CD14-positive monocyte (primary cell): ENCODE measurements at regions not wholly inside any gene's neighbourhood (a gene's known extent, or its start where the extent isn't known, plus 50 kb on each side); places are given as distances from the start of the nearest gene placed in this dataset.

Source experiments
- DNase-seq, 3 donors: peaks; one replicate each; pipeline ENCODE4 v3.0.0-alpha.2; 2011 to 2022
- H2AFZ ChIP-seq: 2 replicates; pipeline ENCODE4 v1.6.0; 2012; ENCODE audit warnings: mild to moderate bottlenecking, low read depth, low read length, inconsistent platforms; ENCODE audit not compliant: insufficient read depth, poor library complexity, severe bottlenecking
- H3K27ac ChIP-seq, 2 donors: 1 replicate in 1 of 2; 2 replicates in 1 of 2; pipeline ENCODE4 v1.5.1; 2012 to 2013; ENCODE audit warnings: low read length in 2 of 2, control low read depth in 1 of 2, inconsistent platforms in 1 of 2, low read depth in 1 of 2, mild to moderate bottlenecking in 1 of 2
- H3K27me3 ChIP-seq, 2 donors: one replicate each; pipeline versions ENCODE4 v1.6.0 to v1.6.1; 2011 to 2013; ENCODE audit warnings: low read length in 2 of 2; ENCODE audit not compliant: control insufficient read depth in 2 of 2, insufficient read depth in 2 of 2
- H3K36me3 ChIP-seq, 2 donors: replicated peaks in 1 of 2; 1 replicate in 1 of 2; 2 replicates in 1 of 2; pipeline versions ENCODE4 v1.5.1 to v1.6.1; 2012 to 2013; ENCODE audit warnings: low read length in 2 of 2, control low read depth in 1 of 2, inconsistent platforms in 1 of 2, mild to moderate bottlenecking in 1 of 2; ENCODE audit not compliant: insufficient read depth in 2 of 2, control insufficient read depth in 1 of 2
- H3K4me1 ChIP-seq, 2 donors: 1 replicate in 1 of 2; 2 replicates in 1 of 2; pipeline versions ENCODE4 v1.5.1 to v1.6.1; 2012 to 2013; ENCODE audit warnings: low read length in 2 of 2, control low read depth in 1 of 2, inconsistent platforms in 1 of 2, mild to moderate bottlenecking in 1 of 2, moderate library complexity in 1 of 2; ENCODE audit not compliant: insufficient read depth in 2 of 2, control insufficient read depth in 1 of 2
- H3K4me2 ChIP-seq: replicated peaks from 2 replicates; pipeline ENCODE3; 2012; ENCODE audit warnings: low read length, moderate library complexity, mild to moderate bottlenecking; ENCODE audit not compliant: poor library complexity, severe bottlenecking; ENCODE audit errors: extremely low read depth
- H3K4me3 ChIP-seq, 3 experiments: fragments of 200-600 bp in 1 of 3; sonication (generic) in 1 of 3; replicated peaks in 1 of 3; 1 replicate in 2 of 3; 2 replicates in 1 of 3; pipeline ENCODE4 v1.5.1; 2011 to 2013; ENCODE audit warnings: low read length in 3 of 3, mild to moderate bottlenecking in 3 of 3, control low read depth in 2 of 3, low read depth in 2 of 3, inconsistent platforms in 1 of 3, moderate library complexity in 1 of 3
- H3K79me2 ChIP-seq: 2 replicates; pipeline ENCODE4 v1.6.0; 2012; ENCODE audit warnings: mild to moderate bottlenecking, control low read depth, inconsistent platforms, low read length, moderate library complexity; ENCODE audit not compliant: insufficient read depth
- H3K9ac ChIP-seq: 2 replicates; pipeline ENCODE4 v1.6.0; 2017; ENCODE audit warnings: low read length, mild to moderate bottlenecking; ENCODE audit not compliant: insufficient read depth, poor library complexity, severe bottlenecking
- H3K9me3 ChIP-seq, 2 donors: replicated peaks in 1 of 2; 1 replicate in 1 of 2; 2 replicates in 1 of 2; pipeline versions ENCODE4 v1.5.1 to v1.6.1; 2012 to 2013; ENCODE audit warnings: low read length in 2 of 2, control low read depth in 1 of 2; ENCODE audit not compliant: control insufficient read depth in 1 of 2, insufficient read depth in 1 of 2
- H4K20me1 ChIP-seq: 2 replicates; pipeline ENCODE4 v1.6.0; 2012; ENCODE audit warnings: mild to moderate bottlenecking, low read length, control low read depth, moderate library complexity; ENCODE audit not compliant: insufficient read depth
- H3K27ac Mint-ChIP-seq, 7 donors: one replicate each; pipeline ENCODE4 v1.8.0; 2020; ENCODE audit warnings: mild to moderate bottlenecking in 7 of 7, mixed read lengths in 7 of 7, moderate library complexity in 6 of 7, inconsistent platforms in 2 of 7
- H3K27me3 Mint-ChIP-seq, 3 donors: one replicate each; pipeline ENCODE4 v1.8.0; 2021 to 2022; ENCODE audit warnings: low read depth in 3 of 3, mild to moderate bottlenecking in 3 of 3, mixed read lengths in 3 of 3, moderate library complexity in 3 of 3, inconsistent platforms in 1 of 3
- H3K36me3 Mint-ChIP-seq, 2 donors: one replicate each; pipeline ENCODE4 v1.8.0; 2020; ENCODE audit warnings: mixed read lengths in 2 of 2, inconsistent platforms in 1 of 2, mild to moderate bottlenecking in 1 of 2
- H3K4me1 Mint-ChIP-seq: one replicate; pipeline ENCODE4 v1.8.0; 2020; ENCODE audit warnings: mild to moderate bottlenecking, mixed read lengths
- H3K4me3 Mint-ChIP-seq, 2 donors: one replicate each; pipeline ENCODE4 v1.8.0; 2020; ENCODE audit warnings: mild to moderate bottlenecking in 2 of 2, mixed read lengths in 2 of 2, moderate library complexity in 1 of 2
- H3K9me3 Mint-ChIP-seq, 7 donors: one replicate each; pipeline ENCODE4 v1.8.0; 2020 to 2022; ENCODE audit warnings: mixed read lengths in 7 of 7, mild to moderate bottlenecking in 6 of 7, moderate library complexity in 6 of 7, inconsistent platforms in 2 of 7
- CTCF ChIP-seq: fragments of 200-600 bp; IDR thresholded peaks from one replicate; pipeline ENCODE4 v1.8.0; 2022; ENCODE audit warnings: antibody characterized with exemption, mild to moderate bottlenecking
- WGBS: methylation state at CpG from one replicate; pipeline ENCODE4 v1.1.5; 2013; ENCODE audit warnings: missing lambda C conversion rate; ENCODE audit not compliant: insufficient coverage; 5-methylcytosine and 5-hydroxymethylcytosine counted together
- intact Hi-C, 2 donors: fragments of 100-400 bp; cut with micrococcal nuclease; formaldehyde crosslinking; loops; one replicate each; pipeline versions ENCODE4 v1.15.0 to v1.15.1; 2023

GRCh38 chr10:112047674-112048073 lies 135.9 kb downstream of the GPAM start:
- Histone ChIP-seq H3K4me3 (no peak overlapping the region), H3K36me3 (no peaks in the 10 kb centered on the region), H4K20me1 (no peaks in the 10 kb centered on the region), H2AFZ (no peak overlapping the region), H3K4me1 (no peaks in the 10 kb centered on the region), H3K27me3 (no peaks in the 10 kb centered on the region), H3K79me2 (no peaks in the 10 kb centered on the region), H3K9me3 (no peaks in the 10 kb centered on the region), H3K27ac (no peak overlapping the region), H3K4me2 (no peak overlapping the region), H3K9ac (no peak overlapping the region)
- H3K9me3 Mint-ChIP-seq: peaks cover 0 to 8% (median 1%) of the 10 kb centered on the region in 7 donors
- peak overlapping the region in 1 of 7 donors; percentile 34 for H3K27ac Mint-ChIP-seq
- H3K4me3 Mint-ChIP-seq: no peak overlapping the region
- no peaks in the 10 kb centered on the region for H3K4me1 Mint-ChIP-seq
- H3K27me3 Mint-ChIP-seq: peaks cover 0 to 4% (median 3%) of the 10 kb centered on the region in 3 donors
- no peak for TF ChIP-seq CTCF
- no peaks in the 10 kb centered on the region for H3K36me3 Mint-ChIP-seq
- intact Hi-C loops: no loop called here
- DNase-seq: no peak
- no CpG with 5 or more reads among the region's 2 CpGs for WGBS

- no peak for DNase-seq
- no peak overlapping the region for H3K27ac ChIP-seq
- H3K4me1 ChIP-seq: no peaks in the 10 kb centered on the region
- H3K4me1 Mint-ChIP-seq: no peaks in the 10 kb centered on the region
- WGBS: 44% methylated on average over 2 of the region's 5 CpGs
- H3K27me3 ChIP-seq: no peaks in the 10 kb centered on the region
- peaks cover 0 to 2% (median 1%) of the 10 kb centered on the region in 3 donors for H3K27me3 Mint-ChIP-seq
- H3K9me3 ChIP-seq: no peaks in the 10 kb centered on the region
- TF ChIP-seq CTCF: no peak
- no peaks in the 10 kb centered on the region for H3K36me3 Mint-ChIP-seq
- no peak overlapping the region for H3K4me3 Mint-ChIP-seq
- H3K27ac Mint-ChIP-seq: no peak overlapping the region
- H3K4me2 ChIP-seq: no peak overlapping the region
- H3K79me2 ChIP-seq: no peaks in the 10 kb centered on the region
- no peak overlapping the region for H3K9ac ChIP-seq
- H3K4me3 ChIP-seq: no peak overlapping the region
- no peaks in the 10 kb centered on the region for H3K36me3 ChIP-seq
- intact Hi-C loops: no loop called here
- no peak overlapping the region for H2AFZ ChIP-seq
- H3K9me3 Mint-ChIP-seq: peaks cover 0 to 3% (median 0%) of the 10 kb centered on the region in 7 donors
- H4K20me1 ChIP-seq: no peaks in the 10 kb centered on the region
These were observed 131.4 kb downstream of the GPAM start for GRCh38 chr10:112052166-112052565.
